ENCODE measurements at regions not wholly inside any gene's neighbourhood (a gene's known extent, or its start where the extent isn't known, plus 50 kb on each side); places are given as distances from the start of the nearest gene placed in this dataset.

DNA sequence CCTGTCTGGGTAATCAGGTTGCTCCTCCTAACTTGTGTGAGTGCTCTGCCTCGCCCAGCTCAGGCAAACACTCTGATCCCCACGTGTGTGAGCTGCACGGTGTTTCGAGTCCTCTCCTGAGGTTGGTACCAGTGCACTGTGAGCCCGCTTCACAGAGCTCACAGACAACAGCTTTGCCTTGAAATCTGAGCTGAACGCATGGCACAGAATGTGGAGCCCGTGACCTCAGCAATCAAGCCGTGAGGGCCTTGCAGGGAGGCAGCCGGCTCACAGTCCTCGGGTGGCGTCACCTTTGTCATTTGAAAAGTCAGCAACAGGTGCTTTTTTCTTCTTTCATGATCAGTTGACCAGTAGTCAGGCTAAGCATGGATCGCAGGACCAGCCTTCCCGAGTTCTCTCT lies 60.2 kb upstream of the ADGRA1 start:
- Histone ChIP-seq H3K9ac (ENCODE audit: low read length in 2 of 2) (no peak overlapping the region), H3K27ac (ENCODE audit: low read length) (no peak overlapping the region), H3K36me3 (ENCODE audit: control insufficient read depth in 2 of 2, insufficient read depth in 2 of 2, low read length in 2 of 2) (no peaks in the 10 kb centered on the region), H3K4me3 (ENCODE audit: low read length in 2 of 2) (no peak overlapping the region), H3K4me1 (ENCODE audit: control insufficient read depth, insufficient read depth, low read length) (no peaks in the 10 kb centered on the region), H3K27me3 (ENCODE audit: control insufficient read depth in 1 of 2, insufficient read depth in 2 of 2, low read length in 2 of 2) (peaks cover 5 to 14% of the 10 kb centered on the region in 2 donors), H3K9me3 (ENCODE audit: control insufficient read depth in 2 of 2, low read length in 2 of 2) (no peaks in the 10 kb centered on the region)

DNA sequence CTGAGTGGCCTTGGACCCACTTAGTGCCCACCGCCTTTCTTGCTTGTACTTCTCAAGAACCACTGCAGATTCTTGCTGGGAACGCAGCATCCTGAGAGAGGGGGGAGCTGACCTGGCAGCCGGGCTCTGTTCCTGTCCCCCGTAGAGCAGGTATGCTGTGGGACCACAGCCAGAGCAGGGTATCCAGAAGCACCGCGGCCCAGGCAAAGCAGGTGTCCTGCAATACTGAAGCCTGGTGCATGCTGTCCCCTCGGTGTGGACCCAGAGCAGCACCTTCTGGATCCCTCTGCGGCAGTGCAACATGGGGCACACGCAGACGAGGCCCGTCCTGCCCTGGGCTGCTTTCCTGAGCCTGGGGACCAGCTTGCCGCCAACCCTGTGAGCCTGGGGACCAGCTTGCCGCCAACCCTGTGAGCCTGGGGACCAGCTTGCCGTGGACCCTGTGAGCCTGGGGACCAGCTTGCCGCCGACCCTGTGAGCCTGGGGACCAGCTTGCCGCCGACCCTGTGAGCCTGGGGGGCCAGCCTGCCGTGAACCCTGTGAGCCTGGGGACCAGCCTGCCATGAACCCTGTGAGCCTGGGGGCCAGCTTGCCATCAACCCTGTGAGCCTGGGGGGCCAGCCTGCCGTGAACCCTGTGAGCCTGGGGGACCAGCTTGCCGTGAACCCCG lies 60.9 kb upstream of the ADGRA1 start:
- no peaks in the 10 kb centered on the region for H3K36me3 ChIP-seq (ENCODE audit: control insufficient read depth in 2 of 2, insufficient read depth in 2 of 2, low read length in 2 of 2)
- no peaks in the 10 kb centered on the region for H3K9me3 ChIP-seq (ENCODE audit: control insufficient read depth in 2 of 2, low read length in 2 of 2)
- peaks cover 5 to 14% of the 10 kb centered on the region in 2 donors for H3K27me3 ChIP-seq (ENCODE audit: control insufficient read depth in 1 of 2, insufficient read depth in 2 of 2, low read length in 2 of 2)
- H3K9ac ChIP-seq (ENCODE audit: low read length in 2 of 2) = no peak overlapping the region
- no peak overlapping the region for H3K27ac ChIP-seq (ENCODE audit: low read length)
- H3K4me3 ChIP-seq (ENCODE audit: low read length in 2 of 2) = no peak overlapping the region
- no peaks in the 10 kb centered on the region for H3K4me1 ChIP-seq (ENCODE audit: control insufficient read depth, insufficient read depth, low read length)

DNA sequence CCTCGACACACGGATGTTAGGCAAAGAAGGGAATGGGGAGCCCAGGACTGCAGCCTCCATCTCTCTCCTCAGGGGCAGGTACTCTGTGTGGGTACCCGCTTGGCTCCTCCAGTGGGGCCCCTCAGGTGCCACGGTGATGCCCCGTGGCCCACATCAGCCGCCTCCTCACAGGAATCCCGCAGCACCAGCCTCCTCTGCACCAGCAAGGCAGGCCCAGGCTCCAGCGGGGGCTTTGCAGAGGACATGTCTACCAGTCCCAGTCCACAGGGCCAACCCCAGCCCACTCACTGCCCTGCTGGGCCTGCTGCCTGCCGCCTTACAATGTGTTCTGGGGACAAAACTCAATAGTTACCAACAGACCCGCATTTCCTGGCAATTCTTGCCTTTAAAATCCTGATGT lies 61.6 kb upstream of the ADGRA1 start:
- Histone ChIP-seq H3K4me1 (ENCODE audit: control insufficient read depth, insufficient read depth, low read length) (no peaks in the 10 kb centered on the region), H3K27me3 (ENCODE audit: control insufficient read depth in 1 of 2, insufficient read depth in 2 of 2, low read length in 2 of 2) (peaks cover 5 to 16% of the 10 kb centered on the region in 2 donors), H3K9ac (ENCODE audit: low read length in 2 of 2) (no peak overlapping the region), H3K4me3 (ENCODE audit: low read length in 2 of 2) (no peak overlapping the region), H3K27ac (ENCODE audit: low read length) (no peak overlapping the region), H3K9me3 (ENCODE audit: control insufficient read depth in 2 of 2, low read length in 2 of 2) (no peaks in the 10 kb centered on the region), H3K36me3 (ENCODE audit: control insufficient read depth in 2 of 2, insufficient read depth in 2 of 2, low read length in 2 of 2) (no peaks in the 10 kb centered on the region)

DNA sequence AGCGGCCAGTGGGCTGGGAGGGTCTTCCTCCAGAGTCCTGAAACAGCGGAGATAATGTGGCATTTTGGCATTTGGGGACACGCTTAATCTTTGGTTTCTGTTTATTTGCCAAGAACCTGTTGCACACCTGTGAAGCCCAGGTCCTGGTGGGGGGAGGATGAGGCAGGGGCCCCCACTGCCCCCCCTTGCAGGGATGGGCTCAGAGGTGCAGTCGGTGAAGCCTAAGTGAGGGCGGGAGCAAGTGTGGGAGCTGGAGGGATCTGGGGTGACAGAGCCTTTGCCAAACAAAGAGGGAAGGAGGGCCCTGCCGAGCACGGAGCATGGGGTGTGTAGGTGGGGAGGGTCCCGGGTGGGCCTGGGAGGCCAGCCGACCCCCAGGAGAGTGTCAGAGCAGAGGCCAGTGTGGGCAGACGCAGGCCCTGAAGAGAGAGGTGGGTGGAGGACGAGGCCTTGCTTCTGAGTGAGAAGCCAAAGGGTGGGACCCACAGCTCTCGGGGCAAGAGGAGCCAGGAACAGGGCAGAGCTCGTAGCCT lies 62.1 kb upstream of the ADGRA1 start:
- no peaks in the 10 kb centered on the region for H3K36me3 ChIP-seq (ENCODE audit: control insufficient read depth in 2 of 2, insufficient read depth in 2 of 2, low read length in 2 of 2)
- H3K27me3 ChIP-seq (ENCODE audit: control insufficient read depth in 1 of 2, insufficient read depth in 2 of 2, low read length in 2 of 2) = peaks cover 5 to 16% of the 10 kb centered on the region in 2 donors
- H3K4me1 ChIP-seq (ENCODE audit: control insufficient read depth, insufficient read depth, low read length) = no peaks in the 10 kb centered on the region
- no peak overlapping the region for H3K4me3 ChIP-seq (ENCODE audit: low read length in 2 of 2)
- H3K9ac ChIP-seq (ENCODE audit: low read length in 2 of 2) = no peak overlapping the region
- H3K9me3 ChIP-seq (ENCODE audit: control insufficient read depth in 2 of 2, low read length in 2 of 2) = no peaks in the 10 kb centered on the region
- H3K27ac ChIP-seq (ENCODE audit: low read length) = no peak overlapping the region

DNA sequence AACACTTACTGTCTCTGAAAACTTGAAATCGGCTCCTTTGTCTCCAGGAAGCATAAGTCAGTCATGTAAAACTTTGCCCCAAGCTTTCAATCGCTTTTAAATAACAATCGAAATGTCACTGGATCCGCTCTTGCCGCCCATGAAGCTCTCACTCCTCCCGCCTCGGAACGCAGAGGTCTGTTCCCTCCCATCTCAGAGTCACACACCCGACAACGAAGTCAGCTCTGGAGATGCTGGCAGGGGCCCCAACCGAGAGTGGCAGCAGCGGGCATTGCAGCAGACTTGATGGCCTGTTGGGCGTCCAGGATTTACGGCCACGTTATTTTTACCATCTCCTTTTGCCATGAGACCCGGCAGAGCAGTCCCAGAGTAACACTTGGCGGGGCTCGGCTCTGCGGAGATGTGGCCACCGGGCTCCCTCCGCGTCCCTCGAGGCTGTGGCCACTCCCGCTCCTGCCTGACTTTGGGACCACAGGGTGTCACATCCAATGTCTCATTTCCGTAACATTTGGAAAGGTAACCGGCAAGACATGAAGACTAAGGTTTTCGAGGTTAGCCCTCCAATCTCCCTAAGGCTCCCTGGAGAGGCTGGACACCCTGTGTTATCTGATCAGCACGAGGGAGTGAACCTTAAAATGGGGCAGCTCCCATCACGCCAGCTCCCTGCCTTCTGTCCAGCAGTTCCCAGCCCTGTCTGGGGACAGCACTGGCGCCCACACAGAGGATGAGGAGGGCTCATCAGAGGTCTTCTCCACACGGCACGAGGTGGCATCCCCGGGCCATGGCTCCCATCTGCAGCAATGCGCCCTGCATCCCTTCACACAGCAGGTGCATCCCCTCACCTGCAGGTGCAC lies 62.8 kb upstream of the ADGRA1 start:
- no peaks in the 10 kb centered on the region for H3K9me3 ChIP-seq (ENCODE audit: control insufficient read depth in 2 of 2, low read length in 2 of 2)
- H3K4me1 ChIP-seq (ENCODE audit: control insufficient read depth, insufficient read depth, low read length) = no peaks in the 10 kb centered on the region
- H3K27ac ChIP-seq (ENCODE audit: low read length) = no peak overlapping the region
- H3K36me3 ChIP-seq (ENCODE audit: control insufficient read depth in 2 of 2, insufficient read depth in 2 of 2, low read length in 2 of 2) = no peaks in the 10 kb centered on the region
- no peak overlapping the region for H3K9ac ChIP-seq (ENCODE audit: low read length in 2 of 2)
- no peak overlapping the region for H3K4me3 ChIP-seq (ENCODE audit: low read length in 2 of 2)
- peaks cover 5 to 16% of the 10 kb centered on the region in 2 donors for H3K27me3 ChIP-seq (ENCODE audit: control insufficient read depth in 1 of 2, insufficient read depth in 2 of 2, low read length in 2 of 2)

DNA sequence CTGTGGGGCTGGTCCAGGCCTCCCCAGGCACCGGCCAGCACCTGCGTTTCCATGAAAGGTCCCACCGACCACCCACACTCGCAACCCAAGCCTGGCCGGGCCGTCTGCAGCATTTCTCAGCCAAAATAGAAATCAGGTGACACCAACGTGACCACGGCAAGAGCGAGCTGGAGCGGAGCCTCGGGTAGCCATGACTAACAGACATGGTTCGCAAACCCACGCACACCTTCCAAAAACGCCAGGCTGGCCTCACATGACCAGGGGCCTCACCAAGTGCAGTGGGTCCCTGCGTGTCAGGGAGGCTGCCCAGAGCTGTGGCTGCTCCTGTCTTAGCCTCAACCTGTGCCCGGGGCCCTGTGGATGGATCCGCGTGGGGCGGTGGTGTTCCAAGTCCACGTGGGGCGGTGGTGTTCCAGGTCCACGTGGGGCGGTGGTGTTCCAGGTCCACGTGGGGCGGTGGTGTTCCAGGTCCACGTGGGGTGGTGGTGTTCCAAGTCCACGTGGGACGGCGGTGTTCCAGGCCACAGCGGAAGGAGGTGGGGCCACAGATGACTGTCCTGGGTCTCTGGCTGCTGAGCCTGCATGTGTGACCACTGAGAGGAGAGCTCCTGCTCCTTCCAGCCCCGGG lies 64.4 kb upstream of the ADGRA1 start:
- H3K36me3 ChIP-seq (ENCODE audit: control insufficient read depth in 2 of 2, insufficient read depth in 2 of 2, low read length in 2 of 2) = no peaks in the 10 kb centered on the region
- H3K27ac ChIP-seq (ENCODE audit: low read length) = no peak overlapping the region
- no peak overlapping the region for H3K9ac ChIP-seq (ENCODE audit: low read length in 2 of 2)
- no peak overlapping the region for H3K4me3 ChIP-seq (ENCODE audit: low read length in 2 of 2)
- H3K9me3 ChIP-seq (ENCODE audit: control insufficient read depth in 2 of 2, low read length in 2 of 2) = no peaks in the 10 kb centered on the region
- H3K4me1 ChIP-seq (ENCODE audit: control insufficient read depth, insufficient read depth, low read length) = no peaks in the 10 kb centered on the region
- peaks cover 5 to 8% of the 10 kb centered on the region in 2 donors for H3K27me3 ChIP-seq (ENCODE audit: control insufficient read depth in 1 of 2, insufficient read depth in 2 of 2, low read length in 2 of 2)

DNA sequence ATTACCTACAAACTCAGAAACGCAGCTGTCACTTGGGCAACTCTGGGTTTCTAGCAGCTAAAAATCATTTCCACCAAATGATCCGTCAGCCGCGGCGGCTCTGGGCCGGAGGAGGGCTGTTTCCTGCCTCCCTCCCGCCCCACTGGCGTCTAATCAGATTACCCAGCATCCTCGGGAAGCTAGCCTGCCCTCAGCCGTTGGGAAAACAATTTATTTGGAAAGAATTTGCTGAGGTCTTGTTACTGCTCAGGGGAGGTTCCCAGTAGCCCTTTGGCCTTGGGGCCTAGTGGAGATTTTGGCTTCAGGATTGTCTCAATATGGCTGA lies 65.0 kb upstream of the ADGRA1 start:
- H3K4me1 ChIP-seq (ENCODE audit: control insufficient read depth, insufficient read depth, low read length) = no peaks in the 10 kb centered on the region
- H3K9ac ChIP-seq (ENCODE audit: low read length in 2 of 2) = no peak overlapping the region
- no peak overlapping the region for H3K27ac ChIP-seq (ENCODE audit: low read length)
- H3K36me3 ChIP-seq (ENCODE audit: control insufficient read depth in 2 of 2, insufficient read depth in 2 of 2, low read length in 2 of 2) = no peaks in the 10 kb centered on the region
- H3K4me3 ChIP-seq (ENCODE audit: low read length in 2 of 2) = no peak overlapping the region
- H3K27me3 ChIP-seq (ENCODE audit: control insufficient read depth in 1 of 2, insufficient read depth in 2 of 2, low read length in 2 of 2) = peaks cover 5 to 8% of the 10 kb centered on the region in 2 donors
- H3K9me3 ChIP-seq (ENCODE audit: control insufficient read depth in 2 of 2, low read length in 2 of 2) = no peaks in the 10 kb centered on the region

DNA sequence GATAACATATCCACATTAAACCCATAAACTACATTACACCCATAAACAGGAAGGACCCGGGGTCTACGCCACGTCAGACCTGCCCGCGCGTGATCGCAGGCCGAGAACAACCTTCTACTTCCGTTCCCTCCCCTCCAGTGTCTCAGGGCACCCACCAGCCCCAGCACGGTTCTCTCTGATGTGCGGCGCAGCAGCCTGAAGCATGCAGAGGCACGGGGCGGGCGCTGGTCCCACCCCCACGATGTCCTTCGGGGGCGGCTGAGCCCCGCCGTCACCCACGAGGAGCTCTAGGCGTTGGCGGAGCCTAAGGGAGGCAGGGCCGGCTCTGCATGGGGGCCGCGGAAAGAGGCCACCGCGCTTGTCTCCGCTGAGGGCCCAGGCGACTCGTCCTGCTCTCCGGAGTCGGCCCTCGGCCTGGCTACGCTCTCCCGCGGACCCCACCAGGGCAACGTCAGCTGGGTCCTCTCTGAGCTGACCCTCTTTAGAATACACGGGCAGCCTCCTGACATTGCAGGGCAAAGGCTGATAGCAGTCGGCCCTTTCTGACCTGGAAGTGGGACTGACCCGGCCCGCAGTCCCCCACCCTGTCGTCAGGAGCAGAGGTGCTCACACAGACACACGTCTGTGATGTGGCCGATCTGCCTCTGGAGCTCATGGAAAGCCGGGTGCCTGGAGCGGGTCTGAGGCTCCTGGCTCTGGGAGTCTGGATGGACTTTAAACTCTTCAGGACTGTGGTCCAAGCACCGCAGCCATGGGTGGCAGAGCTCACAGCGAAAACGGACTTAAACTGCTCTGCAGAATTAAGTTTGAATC lies 65.6 kb upstream of the ADGRA1 start:
- Histone ChIP-seq H3K27me3 (ENCODE audit: control insufficient read depth in 1 of 2, insufficient read depth in 2 of 2, low read length in 2 of 2) (peaks cover 2 to 8% of the 10 kb centered on the region in 2 donors), H3K4me3 (ENCODE audit: low read length in 2 of 2) (no peak overlapping the region), H3K9ac (ENCODE audit: low read length in 2 of 2) (no peak overlapping the region), H3K27ac (ENCODE audit: low read length) (no peak overlapping the region), H3K9me3 (ENCODE audit: control insufficient read depth in 2 of 2, low read length in 2 of 2) (no peaks in the 10 kb centered on the region), H3K4me1 (ENCODE audit: control insufficient read depth, insufficient read depth, low read length) (no peaks in the 10 kb centered on the region), H3K36me3 (ENCODE audit: control insufficient read depth in 2 of 2, insufficient read depth in 2 of 2, low read length in 2 of 2) (no peaks in the 10 kb centered on the region)

DNA sequence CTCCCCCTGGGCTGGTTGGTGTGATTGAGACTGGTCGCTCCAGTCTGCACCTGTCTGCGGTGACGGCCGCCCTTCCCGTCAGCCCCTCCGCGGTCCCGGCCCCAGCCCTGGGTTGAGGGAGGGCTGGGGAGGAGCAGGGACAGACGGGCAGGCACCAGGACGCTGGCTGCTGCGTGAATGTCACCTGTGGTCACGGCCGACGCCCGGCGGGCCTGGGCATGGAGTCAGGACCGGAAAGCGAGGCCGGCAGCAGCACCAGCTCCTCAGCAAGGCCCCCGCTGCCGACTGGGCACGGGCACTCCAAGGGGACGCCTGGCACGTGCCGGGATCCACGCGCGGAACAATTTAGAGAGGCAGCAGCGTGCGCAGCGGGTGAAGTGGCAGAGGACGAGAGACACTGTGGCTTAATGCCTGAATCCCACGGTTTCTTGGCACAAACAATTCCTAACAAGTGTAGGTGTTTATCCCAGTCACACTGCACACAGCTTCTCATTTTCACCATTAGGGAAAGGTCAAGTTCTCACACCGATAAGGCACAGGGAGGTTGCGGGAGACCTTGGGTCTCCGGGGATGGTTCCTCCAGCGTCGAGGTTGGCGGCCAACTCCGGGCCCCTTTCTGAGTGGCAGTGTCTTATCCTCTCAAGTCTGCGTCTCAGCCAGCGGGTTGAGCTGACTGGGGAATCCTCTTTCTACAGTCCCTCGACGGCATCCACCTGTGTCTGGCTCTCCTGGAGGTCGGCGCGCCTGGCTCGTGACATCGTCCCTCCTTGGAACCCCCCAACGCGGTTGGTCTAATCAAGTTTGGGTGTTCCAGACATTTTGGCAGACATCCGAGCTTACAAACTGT lies 66.4 kb upstream of the ADGRA1 start:
- H3K27ac ChIP-seq (ENCODE audit: low read length) = no peak overlapping the region
- no peaks in the 10 kb centered on the region for H3K9me3 ChIP-seq (ENCODE audit: control insufficient read depth in 2 of 2, low read length in 2 of 2)
- H3K9ac ChIP-seq (ENCODE audit: low read length in 2 of 2) = no peak overlapping the region
- H3K4me1 ChIP-seq (ENCODE audit: control insufficient read depth, insufficient read depth, low read length) = no peaks in the 10 kb centered on the region
- H3K27me3 ChIP-seq (ENCODE audit: control insufficient read depth in 1 of 2, insufficient read depth in 2 of 2, low read length in 2 of 2) = peaks cover 2 to 8% of the 10 kb centered on the region in 2 donors
- no peak overlapping the region for H3K4me3 ChIP-seq (ENCODE audit: low read length in 2 of 2)
- no peaks in the 10 kb centered on the region for H3K36me3 ChIP-seq (ENCODE audit: control insufficient read depth in 2 of 2, insufficient read depth in 2 of 2, low read length in 2 of 2)
